Natural killer cell (primary cell): ENCODE measurements at regions not wholly inside any gene's neighbourhood (a gene's known extent, or its start where the extent isn't known, plus 50 kb on each side); places are given as distances from the start of the nearest gene placed in this dataset.

Experiments
- ATAC-seq, 3 donors: fragments of 150-1000 bp in 2 of 3; fragments of 200-7000 bp in 1 of 3; cut with Tn5 transposase; 1 replicate in 1 of 3; 2 replicates in 2 of 3; pipeline ENCODE4 v1.10.0; 2021; ENCODE audit warnings: mild to moderate bottlenecking in 2 of 3, moderate library complexity in 2 of 3
- DNase-seq, 2 donors: peaks; one replicate each; pipeline versions ENCODE4 v3.0.0 to v3.0.0-alpha.2; 2013 to 2021; ENCODE audit warnings: mixed read lengths in 1 of 2
- H3K27ac ChIP-seq: one replicate; pipeline ENCODE4 v1.5.1; 2013; ENCODE audit warnings: mild to moderate bottlenecking, low read length
- H3K27me3 ChIP-seq: one replicate; pipeline ENCODE4 v1.6.1; 2013; ENCODE audit warnings: low read length; ENCODE audit not compliant: control insufficient read depth, insufficient read depth
- H3K36me3 ChIP-seq: one replicate; pipeline ENCODE4 v1.6.1; 2013; ENCODE audit warnings: low read length; ENCODE audit not compliant: control insufficient read depth, insufficient read depth
- H3K4me1 ChIP-seq: one replicate; pipeline ENCODE4 v1.6.1; 2013; ENCODE audit warnings: low read length; ENCODE audit not compliant: control insufficient read depth, insufficient read depth
- H3K4me3 ChIP-seq: one replicate; pipeline ENCODE4 v1.5.1; 2013; ENCODE audit warnings: low read length
- H3K9me3 ChIP-seq: one replicate; pipeline ENCODE4 v1.6.1; 2013; ENCODE audit warnings: low read length; ENCODE audit not compliant: control insufficient read depth, insufficient read depth
- H3K27ac Mint-ChIP-seq, 2 donors: one replicate each; pipeline ENCODE4 v1.8.0; 2022; ENCODE audit warnings: mild to moderate bottlenecking in 2 of 2, mixed read lengths in 2 of 2, moderate library complexity in 1 of 2
- H3K27me3 Mint-ChIP-seq, 2 donors: one replicate each; pipeline ENCODE4 v1.8.0; 2022; ENCODE audit warnings: low read depth in 2 of 2, mixed read lengths in 2 of 2
- H3K36me3 Mint-ChIP-seq: one replicate; pipeline ENCODE4 v1.8.0; 2022; ENCODE audit warnings: mixed read lengths
- H3K4me1 Mint-ChIP-seq, 2 donors: one replicate each; pipeline ENCODE4 v1.8.0; 2022; ENCODE audit warnings: mixed read lengths in 2 of 2
- H3K4me3 Mint-ChIP-seq: one replicate; pipeline ENCODE4 v1.8.0; 2022; ENCODE audit warnings: mild to moderate bottlenecking, moderate library complexity, mixed read lengths
- H3K9me3 Mint-ChIP-seq, 2 donors: one replicate each; pipeline ENCODE4 v1.8.0; 2022; ENCODE audit warnings: mixed read lengths in 2 of 2
- CTCF ChIP-seq: fragments of 200-600 bp; IDR thresholded peaks from one replicate; pipeline ENCODE4 v1.8.0; 2022; ENCODE audit warnings: antibody characterized with exemption
- WGBS: methylation state at CpG from one replicate; pipeline ENCODE4 v1.1.7; 2013; ENCODE audit warnings: missing lambda C conversion rate; ENCODE audit not compliant: insufficient coverage; 5-methylcytosine and 5-hydroxymethylcytosine counted together
- intact Hi-C: fragments of 100-400 bp; cut with micrococcal nuclease; formaldehyde crosslinking; loops from one replicate; pipeline ENCODE4 v1.14.2; 2022

- no peaks in the 10 kb centered on the region for H3K36me3 Mint-ChIP-seq
- Histone ChIP-seq H3K9me3 (no peaks in the 10 kb centered on the region), H3K4me1 (no peaks in the 10 kb centered on the region), H3K4me3 (no peak overlapping the region), H3K27ac (no peak overlapping the region), H3K36me3 (no peaks in the 10 kb centered on the region), H3K27me3 (no peaks in the 10 kb centered on the region)
- H3K4me1 Mint-ChIP-seq, result no peaks in the 10 kb centered on the region
- no peak overlapping the region for H3K4me3 Mint-ChIP-seq
- DNase-seq (no peak), ATAC-seq (no peak)
- WGBS, result 79% methylated on average over 3 of the region's 4 CpGs
- H3K27me3 Mint-ChIP-seq, result no peaks in the 10 kb centered on the region
- H3K9me3 Mint-ChIP-seq, result peaks cover 10 to 11% of the 10 kb centered on the region in 2 donors
- no peak for TF ChIP-seq CTCF
- H3K27ac Mint-ChIP-seq, result no peak overlapping the region
- intact Hi-C loops, result no loop called here
Observed at GRCh38 chr3:34780973-34781372, 858.4 kb upstream of the ARPP21 start.

DNA sequence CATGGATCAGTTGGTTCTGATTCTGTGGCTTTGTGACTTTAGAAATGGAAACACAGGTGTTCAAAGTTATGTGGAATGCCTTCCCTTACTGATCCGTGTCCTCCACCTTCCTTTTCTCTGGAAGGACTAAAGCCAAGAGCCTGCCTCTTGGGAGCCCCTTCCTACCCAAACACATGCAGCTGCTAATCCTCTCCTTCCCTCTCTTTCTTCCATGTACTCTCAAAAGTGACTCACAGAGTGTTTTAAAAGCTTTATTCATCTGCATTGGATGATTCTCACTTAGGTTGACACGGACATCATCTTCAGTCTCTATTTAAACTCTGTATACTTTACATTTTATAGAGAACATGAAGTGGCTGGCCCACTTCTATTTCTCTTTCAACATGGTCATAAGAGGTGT lies 856.5 kb upstream of the ARPP21 start:
- H3K27ac Mint-ChIP-seq, result no peak overlapping the region
- Histone ChIP-seq H3K36me3 (no peaks in the 10 kb centered on the region), H3K9me3 (no peaks in the 10 kb centered on the region), H3K27ac (no peak overlapping the region), H3K27me3 (no peaks in the 10 kb centered on the region), H3K4me1 (no peaks in the 10 kb centered on the region), H3K4me3 (no peak overlapping the region)
- ATAC-seq, result no peak
- 90% methylated on average over 1 of the region's 2 CpGs for WGBS
- peaks cover 9 to 14% of the 10 kb centered on the region in 2 donors for H3K9me3 Mint-ChIP-seq
- H3K4me3 Mint-ChIP-seq, result no peak overlapping the region
- DNase-seq, result no peak
- no peaks in the 10 kb centered on the region for H3K4me1 Mint-ChIP-seq
- intact Hi-C loops, result no loop called here
- H3K27me3 Mint-ChIP-seq, result no peaks in the 10 kb centered on the region
- H3K36me3 Mint-ChIP-seq, result no peaks in the 10 kb centered on the region
- TF ChIP-seq CTCF, result no peak

- H3K36me3 Mint-ChIP-seq, result no peaks in the 10 kb centered on the region
- H3K27me3 Mint-ChIP-seq, result no peaks in the 10 kb centered on the region
- no peak overlapping the region for H3K4me3 Mint-ChIP-seq
- no peaks in the 10 kb centered on the region for H3K4me1 ChIP-seq
- no peak overlapping the region for H3K27ac ChIP-seq
- ATAC-seq (no peak), DNase-seq (no peak)
- intact Hi-C loops, result no loop called here
- no peaks in the 10 kb centered on the region for H3K9me3 ChIP-seq
- no peak for TF ChIP-seq CTCF
- H3K36me3 ChIP-seq, result no peaks in the 10 kb centered on the region
- no peaks in the 10 kb centered on the region for H3K4me1 Mint-ChIP-seq
- no peaks in the 10 kb centered on the region for H3K27me3 ChIP-seq
- H3K9me3 Mint-ChIP-seq, result peaks cover 9 to 15% of the 10 kb centered on the region in 2 donors
- no peak overlapping the region for H3K27ac Mint-ChIP-seq
- no peak overlapping the region for H3K4me3 ChIP-seq
Observed at GRCh38 chr3:34783876-34784275, 855.4 kb upstream of the ARPP21 start.

- no peaks in the 10 kb centered on the region for H3K4me1 ChIP-seq
- no peaks in the 10 kb centered on the region for H3K4me1 Mint-ChIP-seq
- H3K9me3 Mint-ChIP-seq, result peaks cover 6 to 13% of the 10 kb centered on the region in 2 donors
- DNase-seq (no peak), ATAC-seq (no peak)
- no peaks in the 10 kb centered on the region for H3K27me3 Mint-ChIP-seq
- 89% methylated on average over 1 of the region's 1 CpG for WGBS
- no peak for TF ChIP-seq CTCF
- no peak overlapping the region for H3K4me3 Mint-ChIP-seq
- no peak overlapping the region for H3K27ac Mint-ChIP-seq
- H3K4me3 ChIP-seq, result no peak overlapping the region
- H3K9me3 ChIP-seq, result peaks cover 6% of the 10 kb centered on the region
- H3K27me3 ChIP-seq, result no peaks in the 10 kb centered on the region
- intact Hi-C loops, result no loop called here
- no peaks in the 10 kb centered on the region for H3K36me3 Mint-ChIP-seq
- no peaks in the 10 kb centered on the region for H3K36me3 ChIP-seq
- no peak overlapping the region for H3K27ac ChIP-seq
Observed at GRCh38 chr3:34793057-34793456, 846.3 kb upstream of the ARPP21 start.
